ENCODE measurements at regions not wholly inside any gene's neighbourhood (a gene's known extent, or its start where the extent isn't known, plus 50 kb on each side); places are given as distances from the start of the nearest gene placed in this dataset.

DNA sequence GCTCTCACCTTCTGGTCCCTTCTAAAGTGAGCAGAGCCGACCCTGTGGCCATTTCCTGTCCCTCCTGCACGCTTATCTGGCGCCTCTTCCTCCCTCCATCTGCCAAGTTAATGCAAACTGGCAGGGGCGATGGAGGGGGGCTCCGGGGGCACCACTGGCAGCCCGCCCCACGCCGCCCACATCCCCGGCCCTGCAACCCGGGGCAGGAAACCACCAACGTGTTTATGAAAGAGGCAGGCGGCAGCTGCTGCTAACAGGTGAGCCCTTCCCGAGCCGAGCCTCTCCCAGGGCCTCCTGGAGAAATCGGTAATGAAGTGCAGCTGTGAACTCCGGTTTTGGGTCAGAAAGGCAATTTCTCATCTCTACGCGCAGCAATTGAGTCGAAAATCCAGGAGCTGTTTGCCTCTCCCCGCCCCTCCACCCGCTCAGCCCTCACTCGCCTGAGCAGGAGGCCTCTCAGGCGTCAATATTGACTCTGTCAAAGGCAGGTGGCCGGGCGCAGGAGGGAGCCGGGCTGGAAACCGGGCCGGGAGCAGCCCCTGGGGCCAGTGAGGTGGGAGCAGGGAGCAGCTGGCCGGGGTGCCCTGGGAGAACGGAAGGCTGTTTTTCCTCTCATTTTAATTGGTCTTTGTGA lies 164.4 kb upstream of the GSE1 start (continued):
- TF ChIP-seq, protein P1, sequence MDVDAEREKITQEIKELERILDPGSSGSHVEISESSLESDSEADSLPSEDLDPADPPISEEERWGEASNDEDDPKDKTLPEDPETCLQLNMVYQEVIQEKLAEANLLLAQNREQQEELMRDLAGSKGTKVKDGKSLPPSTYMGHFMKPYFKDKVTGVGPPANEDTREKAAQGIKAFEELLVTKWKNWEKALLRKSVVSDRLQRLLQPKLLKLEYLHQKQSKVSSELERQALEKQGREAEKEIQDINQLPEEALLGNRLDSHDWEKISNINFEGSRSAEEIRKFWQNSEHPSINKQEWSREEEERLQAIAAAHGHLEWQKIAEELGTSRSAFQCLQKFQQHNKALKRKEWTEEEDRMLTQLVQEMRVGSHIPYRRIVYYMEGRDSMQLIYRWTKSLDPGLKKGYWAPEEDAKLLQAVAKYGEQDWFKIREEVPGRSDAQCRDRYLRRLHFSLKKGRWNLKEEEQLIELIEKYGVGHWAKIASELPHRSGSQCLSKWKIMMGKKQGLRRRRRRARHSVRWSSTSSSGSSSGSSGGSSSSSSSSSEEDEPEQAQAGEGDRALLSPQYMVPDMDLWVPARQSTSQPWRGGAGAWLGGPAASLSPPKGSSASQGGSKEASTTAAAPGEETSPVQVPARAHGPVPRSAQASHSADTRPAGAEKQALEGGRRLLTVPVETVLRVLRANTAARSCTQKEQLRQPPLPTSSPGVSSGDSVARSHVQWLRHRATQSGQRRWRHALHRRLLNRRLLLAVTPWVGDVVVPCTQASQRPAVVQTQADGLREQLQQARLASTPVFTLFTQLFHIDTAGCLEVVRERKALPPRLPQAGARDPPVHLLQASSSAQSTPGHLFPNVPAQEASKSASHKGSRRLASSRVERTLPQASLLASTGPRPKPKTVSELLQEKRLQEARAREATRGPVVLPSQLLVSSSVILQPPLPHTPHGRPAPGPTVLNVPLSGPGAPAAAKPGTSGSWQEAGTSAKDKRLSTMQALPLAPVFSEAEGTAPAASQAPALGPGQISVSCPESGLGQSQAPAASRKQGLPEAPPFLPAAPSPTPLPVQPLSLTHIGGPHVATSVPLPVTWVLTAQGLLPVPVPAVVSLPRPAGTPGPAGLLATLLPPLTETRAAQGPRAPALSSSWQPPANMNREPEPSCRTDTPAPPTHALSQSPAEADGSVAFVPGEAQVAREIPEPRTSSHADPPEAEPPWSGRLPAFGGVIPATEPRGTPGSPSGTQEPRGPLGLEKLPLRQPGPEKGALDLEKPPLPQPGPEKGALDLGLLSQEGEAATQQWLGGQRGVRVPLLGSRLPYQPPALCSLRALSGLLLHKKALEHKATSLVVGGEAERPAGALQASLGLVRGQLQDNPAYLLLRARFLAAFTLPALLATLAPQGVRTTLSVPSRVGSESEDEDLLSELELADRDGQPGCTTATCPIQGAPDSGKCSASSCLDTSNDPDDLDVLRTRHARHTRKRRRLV (CRISPR knock-in tag; IDR thresholded peaks at IDR 0.05) = 0 out of 2 replicates have a peak, but pooled peaks have one; percentile 41
- no peak for TF ChIP-seq POLR2G (IDR thresholded peaks at IDR 0.05; ENCODE audit: low read depth, low read length)
- peak; percentile 73; the same call in 1 of the 2 replicates for TF ChIP-seq FOXK1 (CRISPR knock-in tag; IDR thresholded peaks at IDR 0.05; ENCODE audit: borderline replicate concordance, low read depth)
- TF ChIP-seq ZFP36L1 (CRISPR knock-in tag; IDR thresholded peaks at IDR 0.05) = peak; percentile 94; the same call in 1 of the 2 replicates
- TF ChIP-seq, protein P2, sequence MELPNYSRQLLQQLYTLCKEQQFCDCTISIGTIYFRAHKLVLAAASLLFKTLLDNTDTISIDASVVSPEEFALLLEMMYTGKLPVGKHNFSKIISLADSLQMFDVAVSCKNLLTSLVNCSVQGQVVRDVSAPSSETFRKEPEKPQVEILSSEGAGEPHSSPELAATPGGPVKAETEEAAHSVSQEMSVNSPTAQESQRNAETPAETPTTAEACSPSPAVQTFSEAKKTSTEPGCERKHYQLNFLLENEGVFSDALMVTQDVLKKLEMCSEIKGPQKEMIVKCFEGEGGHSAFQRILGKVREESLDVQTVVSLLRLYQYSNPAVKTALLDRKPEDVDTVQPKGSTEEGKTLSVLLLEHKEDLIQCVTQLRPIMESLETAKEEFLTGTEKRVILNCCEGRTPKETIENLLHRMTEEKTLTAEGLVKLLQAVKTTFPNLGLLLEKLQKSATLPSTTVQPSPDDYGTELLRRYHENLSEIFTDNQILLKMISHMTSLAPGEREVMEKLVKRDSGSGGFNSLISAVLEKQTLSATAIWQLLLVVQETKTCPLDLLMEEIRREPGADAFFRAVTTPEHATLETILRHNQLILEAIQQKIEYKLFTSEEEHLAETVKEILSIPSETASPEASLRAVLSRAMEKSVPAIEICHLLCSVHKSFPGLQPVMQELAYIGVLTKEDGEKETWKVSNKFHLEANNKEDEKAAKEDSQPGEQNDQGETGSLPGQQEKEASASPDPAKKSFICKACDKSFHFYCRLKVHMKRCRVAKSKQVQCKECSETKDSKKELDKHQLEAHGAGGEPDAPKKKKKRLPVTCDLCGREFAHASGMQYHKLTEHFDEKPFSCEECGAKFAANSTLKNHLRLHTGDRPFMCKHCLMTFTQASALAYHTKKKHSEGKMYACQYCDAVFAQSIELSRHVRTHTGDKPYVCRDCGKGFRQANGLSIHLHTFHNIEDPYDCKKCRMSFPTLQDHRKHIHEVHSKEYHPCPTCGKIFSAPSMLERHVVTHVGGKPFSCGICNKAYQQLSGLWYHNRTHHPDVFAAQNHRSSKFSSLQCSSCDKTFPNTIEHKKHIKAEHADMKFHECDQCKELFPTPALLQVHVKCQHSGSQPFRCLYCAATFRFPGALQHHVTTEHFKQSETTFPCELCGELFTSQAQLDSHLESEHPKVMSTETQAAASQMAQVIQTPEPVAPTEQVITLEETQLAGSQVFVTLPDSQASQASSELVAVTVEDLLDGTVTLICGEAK (IDR thresholded peaks at IDR 0.05) = no peak
- TF ChIP-seq, protein P2 (CRISPR knock-in tag; IDR thresholded peaks at IDR 0.05) = peak; percentile 68; the same call in 1 of the 2 replicates
- TF ChIP-seq, protein P3, sequence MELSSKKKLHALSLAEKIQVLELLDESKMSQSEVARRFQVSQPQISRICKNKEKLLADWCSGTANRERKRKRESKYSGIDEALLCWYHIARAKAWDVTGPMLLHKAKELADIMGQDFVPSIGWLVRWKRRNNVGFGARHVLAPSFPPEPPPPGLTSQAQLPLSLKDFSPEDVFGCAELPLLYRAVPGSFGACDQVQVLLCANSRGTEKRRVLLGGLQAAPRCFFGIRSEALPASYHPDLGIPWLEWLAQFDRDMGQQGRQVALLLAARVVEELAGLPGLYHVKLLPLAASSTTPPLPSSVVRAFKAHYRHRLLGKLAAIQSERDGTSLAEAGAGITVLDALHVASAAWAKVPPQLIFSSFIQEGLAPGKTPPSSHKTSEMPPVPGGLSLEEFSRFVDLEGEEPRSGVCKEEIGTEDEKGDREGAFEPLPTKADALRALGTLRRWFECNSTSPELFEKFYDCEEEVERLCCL (CRISPR knock-in tag; IDR thresholded peaks at IDR 0.05; ENCODE audit: borderline replicate concordance) = peak; percentile 88; the same call in 1 of the 2 replicates
- no peak for TF ChIP-seq U2AF2 (IDR thresholded peaks at IDR 0.05; ENCODE audit: low read depth, low read length)
- no peak for TF ChIP-seq SMC3 (IDR thresholded peaks at IDR 0.05; ENCODE audit: low read length)
- TF ChIP-seq, protein P4, sequence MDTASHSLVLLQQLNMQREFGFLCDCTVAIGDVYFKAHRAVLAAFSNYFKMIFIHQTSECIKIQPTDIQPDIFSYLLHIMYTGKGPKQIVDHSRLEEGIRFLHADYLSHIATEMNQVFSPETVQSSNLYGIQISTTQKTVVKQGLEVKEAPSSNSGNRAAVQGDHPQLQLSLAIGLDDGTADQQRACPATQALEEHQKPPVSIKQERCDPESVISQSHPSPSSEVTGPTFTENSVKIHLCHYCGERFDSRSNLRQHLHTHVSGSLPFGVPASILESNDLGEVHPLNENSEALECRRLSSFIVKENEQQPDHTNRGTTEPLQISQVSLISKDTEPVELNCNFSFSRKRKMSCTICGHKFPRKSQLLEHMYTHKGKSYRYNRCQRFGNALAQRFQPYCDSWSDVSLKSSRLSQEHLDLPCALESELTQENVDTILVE (CRISPR knock-in tag; IDR thresholded peaks at IDR 0.05) = peak; percentile 78
